Dedifferentiated amniotic fluid mesenchymal stem cell (primary cell): ENCODE measurements at regions not wholly inside any gene's neighbourhood (a gene's known extent, or its start where the extent isn't known, plus 50 kb on each side); places are given as distances from the start of the nearest gene placed in this dataset.

Experiments
- DNase-seq: peaks from one replicate; pipeline ENCODE4 v3.0.0-alpha.2; 2016; ENCODE audit errors: extremely low spot score

DNA sequence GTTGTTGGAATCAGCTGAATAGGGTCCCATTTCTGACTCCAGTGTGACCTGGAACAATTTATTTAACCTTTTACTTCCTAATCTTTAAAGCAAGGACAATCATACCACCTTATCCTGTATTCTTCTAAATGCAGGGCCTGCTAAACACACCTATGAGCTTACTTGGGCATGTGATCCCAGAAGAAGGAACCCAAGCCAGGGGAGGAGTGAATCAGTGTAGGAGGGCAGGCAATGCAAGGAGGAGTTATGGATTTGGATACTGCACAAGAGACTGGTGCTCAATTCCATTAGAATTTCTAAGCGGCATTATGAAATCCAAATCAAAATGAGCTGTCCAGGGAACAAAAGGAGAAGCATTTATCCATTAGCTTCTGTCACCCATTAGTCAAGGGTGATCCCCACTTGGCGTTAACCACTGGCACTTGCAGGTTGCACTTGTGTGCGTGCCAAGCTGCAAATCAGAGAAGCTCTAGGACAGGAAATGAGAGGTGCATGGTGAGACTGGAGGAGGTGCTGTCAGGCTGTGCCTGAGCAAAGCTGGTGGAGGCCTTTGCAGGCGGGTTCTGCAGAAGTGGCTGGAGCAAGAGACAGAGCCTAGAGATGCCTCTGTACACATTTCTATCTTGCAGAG lies 297.2 kb upstream of the PLXNA2 start:
- DNase-seq: no peak

DNA sequence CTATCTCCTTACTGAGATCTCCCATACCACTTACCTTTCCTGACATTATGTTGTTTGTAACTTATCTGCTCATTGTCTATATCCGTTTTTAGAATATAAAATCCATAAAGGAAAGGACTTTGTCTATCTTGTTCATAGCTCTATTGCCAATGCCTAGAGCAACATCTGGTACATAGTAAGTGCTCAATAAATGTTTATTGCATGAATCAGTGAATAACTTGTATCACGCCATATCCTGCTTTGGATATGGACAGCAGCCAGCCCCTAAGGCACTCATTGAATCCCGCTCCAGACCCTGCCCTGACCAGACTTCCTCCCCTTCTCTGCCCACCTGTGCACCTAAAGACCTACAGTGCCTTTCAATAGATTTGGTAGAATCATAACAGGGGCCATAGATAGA lies 298.1 kb upstream of the PLXNA2 start:
- no peak for DNase-seq

DNA sequence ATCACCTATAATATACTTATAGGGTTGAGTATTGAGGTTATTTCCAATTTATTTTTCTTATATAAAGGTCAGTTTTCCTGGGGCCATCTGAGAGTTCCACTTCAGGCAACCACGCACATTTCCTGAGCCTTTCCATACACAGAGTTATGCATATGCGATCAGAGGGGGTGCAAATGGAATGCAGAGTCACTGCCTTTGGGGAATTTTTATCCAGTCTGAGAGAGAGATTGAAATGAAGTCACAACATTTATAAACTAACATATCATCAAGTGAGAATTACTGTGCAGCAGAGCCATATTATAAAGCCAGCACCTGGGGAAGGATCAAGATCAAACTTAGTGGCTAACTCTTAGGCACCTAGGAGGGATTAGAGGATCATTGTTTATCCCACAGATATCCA lies 299.9 kb upstream of the PLXNA2 start:
- DNase-seq: no peak

DNA sequence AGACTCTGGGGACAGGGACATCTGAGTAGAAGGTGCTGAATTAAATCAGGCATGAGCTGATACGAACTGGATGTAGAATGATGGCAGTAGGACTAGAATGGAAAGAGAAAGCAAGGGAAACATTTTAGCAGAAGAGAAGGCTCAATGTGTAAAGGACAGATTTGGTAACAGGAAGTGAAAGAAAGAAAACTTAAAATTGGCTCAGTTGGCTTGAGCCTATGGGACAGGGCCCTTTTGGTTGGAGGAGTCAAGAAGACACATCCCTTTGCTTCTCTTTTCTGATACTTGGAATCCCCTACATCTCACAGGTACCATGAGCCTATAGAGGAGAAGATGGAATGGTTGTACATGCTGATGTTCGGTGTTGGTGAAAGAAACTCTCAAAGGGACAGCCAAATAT lies 300.6 kb upstream of the PLXNA2 start:
- no peak for DNase-seq

DNA sequence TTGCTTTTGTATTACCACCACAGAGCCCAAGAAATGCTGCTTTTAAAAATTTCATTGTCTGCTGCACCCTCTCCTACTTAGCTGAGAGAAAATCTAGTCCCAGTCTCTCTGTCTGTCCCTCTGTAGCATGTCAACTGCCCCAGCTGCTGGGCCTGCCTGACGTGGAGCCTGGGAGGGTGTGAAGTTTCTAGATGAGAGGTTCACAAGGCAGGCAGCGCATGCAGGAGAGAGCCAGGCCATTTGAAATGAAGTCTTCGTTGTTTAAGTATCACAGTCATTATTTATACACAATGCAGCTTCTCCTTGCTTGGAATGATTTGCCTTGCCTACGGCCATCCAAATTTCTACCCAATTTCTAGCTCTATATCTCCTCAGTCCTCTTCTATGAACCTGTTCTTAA lies 306.8 kb upstream of the PLXNA2 start:
- DNase-seq: no peak

DNA sequence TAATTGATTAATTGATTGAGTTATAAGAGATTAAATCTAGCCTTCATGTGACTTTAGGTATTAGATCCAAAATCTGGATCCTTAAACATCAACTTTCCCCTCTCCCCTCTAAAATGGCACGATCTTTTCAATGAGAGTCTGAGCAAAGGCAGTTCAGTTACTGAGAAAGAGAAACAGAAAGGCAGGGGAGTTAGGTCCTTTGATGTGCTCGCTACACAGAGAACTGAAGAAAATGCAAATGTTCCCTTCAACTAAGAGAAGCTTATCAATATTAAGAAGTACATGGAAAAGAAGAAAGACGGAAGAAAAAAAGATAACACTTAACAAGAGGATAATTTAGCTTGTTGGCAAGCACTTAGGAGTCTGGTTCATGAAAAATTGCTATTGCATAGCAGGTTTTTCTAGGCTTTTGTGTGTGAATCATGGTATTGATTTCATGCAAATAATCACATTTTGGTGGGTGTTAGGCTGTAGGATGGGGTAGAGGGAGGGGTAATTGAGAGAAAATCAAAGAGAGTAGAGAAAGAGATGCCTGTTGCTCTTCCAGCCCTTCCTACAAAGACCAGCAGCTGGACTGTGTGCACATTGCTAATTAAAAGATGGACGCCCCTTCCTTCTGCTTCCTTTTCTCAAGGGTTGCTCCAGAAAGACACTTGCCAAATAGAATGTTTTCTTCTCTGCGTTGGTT lies 307.6 kb upstream of the PLXNA2 start:
- DNase-seq: no peak

GRCh38 chr1:208552928-208553327 lies 308.7 kb upstream of the PLXNA2 start:
- no peak for DNase-seq

GRCh38 chr1:208556461-208556860 lies 312.3 kb upstream of the PLXNA2 start:
- DNase-seq: no peak

- DNase-seq: no peak
Observed at GRCh38 chr1:208557046-208557722, 313.0 kb upstream of the PLXNA2 start.

- DNase-seq: no peak
Observed at GRCh38 chr1:208557723-208558094, 313.5 kb upstream of the PLXNA2 start.

- DNase-seq: no peak
Observed at GRCh38 chr1:208559597-208560329, 315.6 kb upstream of the PLXNA2 start.

DNA sequence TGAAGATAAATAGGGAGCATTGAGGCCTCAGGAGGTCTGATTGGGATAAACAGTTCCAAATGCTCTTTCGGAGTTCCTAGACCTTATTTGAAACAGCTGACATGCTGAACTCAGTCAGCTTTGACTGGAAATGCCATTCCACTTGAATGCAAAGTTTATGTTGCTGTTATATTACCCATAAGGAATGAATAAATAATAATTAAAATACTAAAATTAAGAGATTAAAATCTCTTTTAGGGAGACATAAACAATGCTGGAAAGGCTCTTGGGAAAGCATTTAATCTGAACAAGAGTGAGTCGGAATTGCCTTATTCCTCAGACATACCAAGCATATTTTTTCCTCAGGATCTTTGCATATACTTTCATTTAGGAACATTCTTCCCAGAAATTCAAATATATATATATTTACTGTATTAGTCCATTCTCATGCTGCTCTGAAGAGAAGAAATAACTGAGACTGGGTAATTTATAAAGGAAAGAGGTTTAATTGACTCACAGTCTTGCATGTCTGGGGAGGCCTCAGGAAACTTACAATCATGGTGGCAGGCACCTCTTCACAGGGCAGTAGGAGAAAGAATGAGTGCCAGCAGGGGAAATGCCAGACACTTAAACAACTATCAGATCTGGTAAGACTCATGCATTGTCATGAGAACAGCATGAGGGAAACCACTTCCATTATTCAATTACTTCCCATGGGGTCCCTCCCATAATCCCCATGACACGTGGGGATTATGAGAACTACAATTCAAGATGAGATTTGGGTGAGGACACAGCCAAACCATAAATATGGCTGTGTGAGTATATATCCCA lies 318.2 kb upstream of the PLXNA2 start:
- no peak for DNase-seq

DNA sequence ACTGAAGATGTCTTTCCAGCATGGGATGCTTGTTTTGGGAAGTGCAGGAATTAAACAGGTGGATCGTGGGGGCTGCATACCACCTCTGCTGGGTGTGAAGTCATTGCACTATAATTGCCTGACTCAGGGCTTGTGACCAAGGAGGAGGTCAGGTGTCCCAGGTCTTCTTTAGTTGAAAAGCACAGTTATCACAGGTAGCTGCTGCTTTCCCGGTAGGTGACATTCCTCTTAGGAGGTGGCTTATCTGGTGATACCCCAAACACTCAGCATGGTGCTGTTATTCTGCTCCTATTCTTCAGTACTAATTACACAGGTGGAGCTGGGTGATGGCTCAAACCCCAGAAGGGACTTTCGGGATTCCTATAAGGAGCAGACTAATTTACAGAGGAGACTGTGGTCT lies 320.3 kb upstream of the PLXNA2 start:
- DNase-seq: no peak

DNA sequence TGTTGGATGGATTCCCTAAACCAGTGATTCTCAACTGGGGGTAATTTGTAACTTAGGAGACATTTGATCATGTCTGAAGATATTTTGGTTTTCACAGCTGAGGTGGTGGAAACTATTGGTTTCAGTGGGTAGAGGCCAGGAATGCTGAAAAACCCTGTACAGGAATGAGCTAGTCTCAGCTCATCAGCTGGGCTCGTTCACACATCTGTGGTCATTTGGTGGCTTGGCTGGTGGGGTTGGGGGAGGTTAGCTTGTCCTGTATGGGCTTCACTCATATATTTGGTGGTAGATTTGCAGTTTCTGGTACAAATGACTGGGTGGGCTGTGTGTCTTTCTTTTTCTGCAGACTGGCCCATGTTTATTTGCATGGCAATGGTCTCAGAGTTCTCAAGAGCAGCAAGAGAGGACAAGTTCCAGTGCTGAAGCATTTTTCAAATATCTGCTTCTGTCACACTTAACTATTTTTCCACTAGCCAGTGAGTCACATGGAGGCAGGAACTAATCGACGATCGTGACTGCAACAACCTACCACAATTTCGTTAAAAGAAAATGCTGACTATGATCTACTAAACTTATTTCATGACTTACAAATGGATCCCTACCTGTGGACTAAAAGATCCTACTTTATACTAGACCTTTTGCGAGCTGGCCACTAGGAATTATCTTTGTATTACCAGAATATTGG lies 321.7 kb upstream of the PLXNA2 start:
- DNase-seq: no peak

DNA sequence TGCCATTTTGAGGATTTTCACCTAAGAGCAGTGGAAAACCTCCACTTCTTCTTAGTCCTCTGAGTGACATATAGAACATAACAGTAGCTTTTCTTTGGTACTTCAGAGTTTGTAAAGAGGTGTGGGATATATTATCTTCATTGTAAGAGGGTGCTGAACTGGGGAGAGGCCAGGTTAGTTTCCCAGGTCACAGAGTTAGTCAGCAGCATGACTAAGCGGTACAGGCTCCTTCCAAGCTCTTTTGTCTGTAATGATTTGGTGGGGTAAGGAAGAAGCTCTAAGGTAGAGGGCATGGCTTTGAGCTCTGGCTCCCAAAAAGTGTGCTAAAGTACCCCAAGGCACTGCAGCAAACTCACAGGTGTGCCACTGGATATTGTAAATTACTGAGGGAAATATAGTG lies 325.0 kb upstream of the PLXNA2 start:
- DNase-seq: no peak

DNA sequence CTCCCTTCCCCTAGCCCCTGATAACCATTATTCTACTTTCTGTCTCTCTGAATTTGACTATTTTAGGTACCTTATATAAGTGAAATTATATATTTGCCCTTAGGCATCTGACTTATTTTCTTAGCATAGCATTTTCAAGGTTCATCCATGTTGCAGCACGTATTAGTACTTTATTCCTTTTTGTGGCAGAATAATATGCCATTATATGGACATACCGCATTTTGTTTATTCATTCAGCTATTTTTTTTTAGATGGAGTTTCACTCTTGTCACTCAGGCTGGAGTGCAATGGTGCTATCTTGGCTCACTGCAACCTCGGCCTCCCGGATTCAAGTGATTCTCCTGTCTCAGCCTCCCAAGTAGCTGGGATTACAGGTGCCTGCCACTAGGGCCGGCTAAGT lies 326.2 kb upstream of the PLXNA2 start:
- DNase-seq: no peak

DNA sequence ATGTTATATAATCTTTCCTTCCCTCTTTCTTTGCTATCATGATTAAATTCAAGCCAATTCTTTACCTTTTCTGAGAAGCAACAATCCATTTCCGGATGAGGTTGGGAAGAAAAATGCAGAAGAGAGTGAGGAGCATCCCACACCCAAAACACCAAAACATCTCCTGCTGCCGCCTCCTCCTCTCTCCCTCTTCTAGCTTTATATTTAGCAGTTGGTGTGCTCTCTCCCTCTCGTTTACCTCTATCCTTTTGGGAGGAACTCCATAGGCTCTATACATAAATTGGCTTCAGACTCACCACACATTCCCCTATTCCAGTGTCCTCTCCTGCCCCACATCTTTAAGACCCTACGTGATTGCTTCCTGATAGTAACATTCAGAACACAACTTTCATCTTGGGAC lies 332.2 kb upstream of the PLXNA2 start:
- DNase-seq: no peak

DNA sequence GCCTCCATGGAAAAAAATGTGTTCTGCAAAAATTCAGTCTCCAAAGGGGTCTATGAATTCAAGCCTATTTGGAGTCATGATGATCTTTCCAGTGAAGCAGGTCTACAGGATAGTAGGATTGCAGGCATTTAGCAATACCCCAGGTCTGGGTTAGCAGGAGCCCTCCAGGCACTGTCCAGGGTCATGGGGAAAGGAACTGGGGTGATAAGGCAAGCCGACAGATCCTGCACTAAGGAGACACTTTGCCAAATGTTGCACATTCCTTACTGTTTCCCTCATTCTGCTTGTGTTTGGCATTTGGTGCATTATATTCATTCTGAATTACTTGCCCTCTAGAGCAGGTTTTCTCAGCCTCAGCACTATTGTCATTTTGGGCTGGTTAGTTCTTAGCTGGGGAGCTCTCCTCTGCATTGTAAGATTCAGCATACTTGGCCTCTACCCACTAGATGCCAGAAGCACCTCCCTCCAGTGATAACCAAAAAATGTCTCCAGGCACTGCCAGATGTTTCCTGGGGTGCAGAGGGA lies 333.3 kb upstream of the PLXNA2 start:
- DNase-seq: no peak

GRCh38 chr1:208581209-208581608 lies 337.0 kb upstream of the PLXNA2 start:
- no peak for DNase-seq

DNA sequence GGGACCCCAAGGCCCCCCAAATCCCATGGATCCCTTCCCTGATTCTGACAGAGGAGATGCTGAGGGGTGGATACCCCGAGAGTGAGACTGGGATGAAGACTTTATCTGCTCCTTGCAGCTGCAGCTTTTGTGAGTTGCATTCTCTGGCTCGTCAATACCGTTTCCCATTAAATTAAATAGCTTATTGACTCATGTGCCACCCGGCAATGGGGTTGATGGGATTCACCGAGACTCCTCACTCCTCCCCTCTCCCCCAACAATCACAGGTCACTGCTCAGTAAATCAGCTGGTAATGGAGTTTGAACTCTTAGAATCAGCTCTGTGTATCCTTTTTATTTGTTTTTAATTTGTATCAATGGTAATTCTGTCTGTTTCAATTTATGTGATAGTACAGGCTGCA lies 337.5 kb upstream of the PLXNA2 start:
- no peak for DNase-seq

GRCh38 chr1:208584167-208584755 lies 340.1 kb upstream of the PLXNA2 start:
- no peak for DNase-seq
